Cardiac muscle cell (in vitro differentiated cells and primary cell): ENCODE measurements at regions not wholly inside any gene's neighbourhood (a gene's known extent, or its start where the extent isn't known, plus 50 kb on each side); places are given as distances from the start of the nearest gene placed in this dataset.

Experiments used
- DNase-seq, 2 donors: peaks; one replicate each; pipeline versions ENCODE4 v3.0.0 to v3.0.0-alpha.2; 2010 to 2017; ENCODE audit warnings: low read depth in 1 of 2, low spot score in 1 of 2
- H3K27ac ChIP-seq: fragments of 200-600 bp; sonication (generic); 2 replicates; pipeline ENCODE4 v1.5.1; 2016
- H3K27me3 ChIP-seq: fragments of 200-600 bp; sonication (generic); 2 replicates; pipeline ENCODE4 v1.6.0; 2016; ENCODE audit warnings: control low read depth
- H3K36me3 ChIP-seq: fragments of 200-600 bp; sonication (generic); 2 replicates; pipeline ENCODE4 v1.5.1; 2016; ENCODE audit warnings: control low read depth
- H3K4me1 ChIP-seq: fragments of 200-600 bp; sonication (generic); 2 replicates; pipeline ENCODE4 v1.8.1; 2017; ENCODE audit warnings: low read depth, mild to moderate bottlenecking, mixed run types
- H3K4me3 ChIP-seq: fragments of 200-600 bp; sonication (generic); 2 replicates; pipeline ENCODE4 v1.5.1; 2016; ENCODE audit warnings: mild to moderate bottlenecking
- H3K9me3 ChIP-seq: fragments of 200-600 bp; sonication (generic); 2 replicates; pipeline ENCODE4 v1.5.1; 2017; ENCODE audit warnings: low read depth, mild to moderate bottlenecking, control low read depth
- CTCF ChIP-seq: IDR thresholded peaks from 2 replicates; pipeline ENCODE4 v1.5.1; 2012; ENCODE audit warnings: low read depth, mild to moderate bottlenecking, low read length

GRCh38 chr9:25571491-25571890 is 106.8 kb downstream of the TUSC1 start:
- no peak for TF ChIP-seq CTCF
- no peak overlapping the region for H3K27ac ChIP-seq
- H3K4me3 ChIP-seq, result no peak overlapping the region
- no peaks in the 10 kb centered on the region for H3K9me3 ChIP-seq
- no peaks in the 10 kb centered on the region for H3K27me3 ChIP-seq
- no peaks in the 10 kb centered on the region for H3K36me3 ChIP-seq
- H3K4me1 ChIP-seq, result no peaks in the 10 kb centered on the region
- no peak for DNase-seq

- H3K9me3 ChIP-seq, result no peaks in the 10 kb centered on the region
- H3K36me3 ChIP-seq, result no peaks in the 10 kb centered on the region
- H3K27me3 ChIP-seq, result no peaks in the 10 kb centered on the region
- no peak for TF ChIP-seq CTCF
- no peak overlapping the region for H3K4me3 ChIP-seq
- H3K4me1 ChIP-seq, result no peaks in the 10 kb centered on the region
- H3K27ac ChIP-seq, result no peak overlapping the region
- DNase-seq, result no peak
Observed at GRCh38 chr9:25570802-25571201, 107.4 kb downstream of the TUSC1 start.

GRCh38 chr9:25562101-25562500 is 116.1 kb downstream of the TUSC1 start:
- no peaks in the 10 kb centered on the region for H3K9me3 ChIP-seq
- TF ChIP-seq CTCF, result no peak
- H3K4me1 ChIP-seq, result no peaks in the 10 kb centered on the region

GRCh38 chr9:25557645-25558300 is 120.5 kb downstream of the TUSC1 start:
- Histone ChIP-seq H3K4me1 (no peaks in the 10 kb centered on the region), H3K27me3 (no peaks in the 10 kb centered on the region), H3K36me3 (no peaks in the 10 kb centered on the region), H3K4me3 (no peak overlapping the region), H3K27ac (no peak overlapping the region), H3K9me3 (no peaks in the 10 kb centered on the region)
- DNase-seq, result no peak
- no peak for TF ChIP-seq CTCF

More at GRCh38 chr9:25562101-25562500, 116.1 kb downstream of the TUSC1 start:
- H3K27ac ChIP-seq, result no peak overlapping the region
- no peak overlapping the region for H3K4me3 ChIP-seq
- no peak for DNase-seq
- H3K36me3 ChIP-seq, result no peaks in the 10 kb centered on the region
- H3K27me3 ChIP-seq, result no peaks in the 10 kb centered on the region

GRCh38 chr9:25556540-25556939 is 121.7 kb downstream of the TUSC1 start:
- no peaks in the 10 kb centered on the region for H3K4me1 ChIP-seq
- no peak for TF ChIP-seq CTCF
- H3K4me3 ChIP-seq, result no peak overlapping the region
- H3K27me3 ChIP-seq, result no peaks in the 10 kb centered on the region
- H3K36me3 ChIP-seq, result no peaks in the 10 kb centered on the region
- H3K9me3 ChIP-seq, result no peaks in the 10 kb centered on the region
- DNase-seq, result no peak
- H3K27ac ChIP-seq, result no peak overlapping the region

GRCh38 chr9:25548847-25549246 is 129.4 kb downstream of the TUSC1 start:
- no peak for DNase-seq
- no peak for TF ChIP-seq CTCF
- H3K4me1 ChIP-seq, result peaks cover 17% of the 10 kb centered on the region
- H3K27me3 ChIP-seq, result no peaks in the 10 kb centered on the region
- H3K9me3 ChIP-seq, result no peaks in the 10 kb centered on the region
- no peaks in the 10 kb centered on the region for H3K36me3 ChIP-seq
- H3K4me3 ChIP-seq, result no peak overlapping the region
- no peak overlapping the region for H3K27ac ChIP-seq
